HG03097 (cell line): ENCODE measurements at regions not wholly inside any gene's neighbourhood (a gene's known extent, or its start where the extent isn't known, plus 50 kb on each side); places are given as distances from the start of the nearest gene placed in this dataset.
"Not testable (repeated sequence)": the region's sequence is repeated elsewhere in the genome, so short reads cannot be mapped to it uniquely, and the experiment has no call there.

Experiments used
- ATAC-seq: cut with Tn5 transposase; IDR thresholded peaks from one replicate; pipeline ENCODE4 v1.9.1; 2021; ENCODE audit not compliant: unreplicated experiment, low FRiP score

- ATAC-seq: no peak
Measured at GRCh38 chr10:6986927-6987326, 406.9 kb upstream of the PRKCQ start.

GRCh38 chr10:6985644-6986043 is 405.6 kb upstream of the PRKCQ start:
- no peak for ATAC-seq

GRCh38 chr10:6984971-6985370 is 404.9 kb upstream of the PRKCQ start:
- no peak for ATAC-seq

DNA sequence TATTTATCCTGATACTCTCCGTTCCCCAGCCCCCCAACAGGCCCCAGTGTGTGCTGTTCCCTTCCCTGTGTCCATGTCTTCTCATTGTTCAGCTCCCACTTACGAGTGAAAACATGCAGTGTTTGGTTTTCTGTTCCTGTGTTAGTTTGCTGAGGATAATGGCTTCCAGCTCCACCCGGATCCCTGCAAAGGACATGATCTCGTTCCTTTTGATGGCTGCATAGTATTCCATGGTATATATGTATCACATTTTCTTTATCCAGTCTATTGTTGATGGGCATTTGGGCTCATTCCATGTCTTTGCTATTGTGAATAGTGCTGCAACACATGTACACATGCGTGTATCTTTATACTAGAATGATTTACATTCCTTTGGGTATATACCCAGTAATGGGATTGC is 403.9 kb upstream of the PRKCQ start:
- not testable (repeated sequence) for ATAC-seq

DNA sequence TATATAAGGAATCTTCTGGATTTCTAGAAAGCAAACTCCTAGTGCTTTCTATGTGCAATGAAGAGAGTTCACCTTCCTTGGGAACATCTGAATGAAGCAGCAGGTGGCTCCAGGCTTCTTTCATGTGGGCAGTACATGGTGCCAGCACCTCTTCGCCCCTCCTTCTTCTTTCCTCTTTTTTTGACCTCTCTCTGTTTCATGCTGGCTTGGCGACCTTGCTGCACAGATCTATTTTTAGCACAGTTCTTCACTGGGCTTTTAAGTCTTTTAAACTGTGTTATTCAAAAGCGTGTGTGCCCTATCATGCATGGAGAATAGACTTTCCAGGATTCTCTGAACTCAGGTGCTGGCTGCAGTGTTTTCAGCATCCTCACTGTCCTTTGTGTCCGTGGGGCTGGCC is 400.3 kb upstream of the PRKCQ start:
- no peak for ATAC-seq

GRCh38 chr10:6979371-6979770 is 399.3 kb upstream of the PRKCQ start:
- no peak for ATAC-seq

DNA sequence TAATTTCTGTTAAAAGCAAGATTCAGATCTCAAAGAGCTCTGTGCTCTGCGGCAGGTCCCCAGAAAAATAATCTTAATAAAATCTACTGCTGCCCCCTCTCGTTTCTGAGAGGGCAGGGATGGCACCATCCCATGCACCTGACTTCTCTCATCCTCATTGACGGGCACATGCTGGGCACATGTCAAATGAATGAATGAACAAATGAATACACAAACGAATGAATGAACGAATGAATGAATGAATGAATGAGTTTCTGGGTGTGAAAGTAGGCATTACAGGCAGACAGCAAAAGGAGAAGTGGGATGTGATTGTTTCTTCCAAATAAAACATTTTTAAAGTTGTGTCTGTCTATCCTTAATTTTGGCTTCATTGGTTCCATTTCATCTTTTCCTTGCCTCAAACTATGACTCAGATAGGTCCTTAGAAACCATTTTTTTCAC is 398.1 kb upstream of the PRKCQ start:
- no peak for ATAC-seq

GRCh38 chr10:6977398-6978186 is 397.5 kb upstream of the PRKCQ start:
- ATAC-seq: no peak

DNA sequence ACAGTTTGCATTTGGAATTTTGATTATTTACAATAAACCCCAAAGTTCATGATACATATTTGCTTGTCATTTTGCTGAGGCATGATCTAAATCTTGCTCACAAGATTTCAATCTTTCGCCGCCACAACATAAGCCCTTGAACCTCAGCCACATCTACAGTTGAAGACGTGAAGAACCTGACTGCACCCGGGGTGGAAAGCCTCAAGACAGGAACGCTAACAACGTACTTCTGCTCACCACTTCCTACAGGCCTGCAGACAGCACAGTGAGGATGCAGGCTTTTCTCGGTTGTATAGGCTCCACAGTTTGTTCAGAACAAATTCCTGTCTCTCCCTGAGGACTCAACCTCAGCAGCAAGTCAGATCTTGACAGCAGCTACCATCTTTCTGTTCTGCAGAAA is 393.8 kb upstream of the PRKCQ start:
- ATAC-seq: no peak

DNA sequence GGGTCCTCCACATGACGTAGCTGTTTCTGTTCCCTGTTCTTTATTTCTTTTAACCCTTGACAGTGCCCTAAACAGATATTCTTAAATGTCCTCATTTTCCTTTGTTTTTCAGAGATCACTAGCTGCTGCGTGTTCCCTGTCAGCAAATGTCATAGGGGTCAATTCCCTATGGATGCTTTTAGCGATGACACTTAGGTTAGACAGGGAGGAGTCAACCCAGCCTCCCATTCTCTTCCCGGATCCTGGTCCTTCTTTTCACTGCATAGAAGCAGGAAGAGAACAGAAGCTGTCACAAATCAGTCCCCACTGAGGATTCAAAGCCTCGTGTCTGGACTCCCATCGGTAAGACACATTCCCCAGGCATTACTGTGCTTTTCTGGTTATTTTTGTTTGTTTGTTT is 392.1 kb upstream of the PRKCQ start:
- no peak for ATAC-seq

DNA sequence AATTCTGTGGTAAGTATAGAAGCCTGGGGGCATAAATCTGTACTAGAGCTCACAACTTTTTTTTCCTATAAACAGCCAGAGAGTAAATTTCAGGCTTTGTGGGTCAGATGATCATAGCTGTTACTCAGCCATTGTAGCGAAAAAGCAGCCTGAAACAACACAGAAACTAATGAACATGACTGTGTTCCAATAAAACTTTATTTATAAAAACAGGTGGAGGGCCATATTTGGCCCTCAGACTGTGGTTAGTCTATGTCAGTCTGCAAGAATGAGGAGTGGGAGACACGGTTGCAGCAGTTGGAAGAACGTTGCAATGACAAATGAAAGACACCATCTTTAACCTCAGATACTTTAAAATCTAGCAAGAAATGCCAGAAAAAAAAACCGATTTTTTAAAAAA is 389.6 kb upstream of the PRKCQ start:
- ATAC-seq: no peak

- ATAC-seq: no peak
Measured at GRCh38 chr10:6964543-6964942, 384.5 kb upstream of the PRKCQ start.

- ATAC-seq: no peak
Measured at GRCh38 chr10:6962576-6962975, 382.5 kb upstream of the PRKCQ start.

GRCh38 chr10:6958711-6959110 is 378.6 kb upstream of the PRKCQ start:
- ATAC-seq: no peak

- ATAC-seq: no peak
Measured at GRCh38 chr10:6958254-6958653, 378.2 kb upstream of the PRKCQ start.

DNA sequence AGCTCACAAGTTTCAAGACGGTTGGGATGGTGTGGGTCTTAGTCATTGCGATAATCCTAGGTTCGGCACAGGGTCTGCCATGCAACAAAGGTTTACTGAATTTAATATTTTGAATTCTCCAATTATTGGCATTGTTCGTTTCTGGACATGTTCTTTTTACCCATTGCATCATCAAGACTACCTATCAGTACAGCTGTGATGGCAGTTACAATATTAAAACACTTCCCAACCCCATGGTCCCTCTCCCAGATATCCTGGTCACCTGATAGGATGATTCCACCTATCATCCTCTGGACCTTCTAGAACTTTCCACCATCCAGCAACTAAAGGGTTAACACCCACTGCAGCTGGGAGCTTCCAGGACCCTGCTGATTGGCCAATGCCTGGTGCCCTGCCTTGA is 377.8 kb upstream of the PRKCQ start:
- no peak for ATAC-seq

DNA sequence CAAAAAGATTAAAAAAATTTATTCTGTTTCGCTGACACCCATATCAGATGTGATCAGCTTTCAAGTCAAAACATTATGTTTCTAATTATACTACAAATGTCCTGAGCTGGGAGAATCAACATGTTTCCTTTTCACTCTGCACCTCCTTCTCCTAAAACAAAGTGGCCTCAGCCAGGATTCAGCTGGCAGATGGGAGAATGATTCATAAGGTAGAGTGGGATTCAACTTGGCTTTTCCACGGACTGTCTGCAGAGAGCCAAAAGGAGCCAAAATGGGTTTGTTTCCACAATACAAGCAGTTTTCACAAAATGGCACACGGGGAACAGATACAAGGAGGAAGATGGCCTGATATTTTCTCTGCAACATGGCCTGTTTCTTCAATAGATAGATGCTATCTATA is 376.5 kb upstream of the PRKCQ start:
- ATAC-seq: no peak

DNA sequence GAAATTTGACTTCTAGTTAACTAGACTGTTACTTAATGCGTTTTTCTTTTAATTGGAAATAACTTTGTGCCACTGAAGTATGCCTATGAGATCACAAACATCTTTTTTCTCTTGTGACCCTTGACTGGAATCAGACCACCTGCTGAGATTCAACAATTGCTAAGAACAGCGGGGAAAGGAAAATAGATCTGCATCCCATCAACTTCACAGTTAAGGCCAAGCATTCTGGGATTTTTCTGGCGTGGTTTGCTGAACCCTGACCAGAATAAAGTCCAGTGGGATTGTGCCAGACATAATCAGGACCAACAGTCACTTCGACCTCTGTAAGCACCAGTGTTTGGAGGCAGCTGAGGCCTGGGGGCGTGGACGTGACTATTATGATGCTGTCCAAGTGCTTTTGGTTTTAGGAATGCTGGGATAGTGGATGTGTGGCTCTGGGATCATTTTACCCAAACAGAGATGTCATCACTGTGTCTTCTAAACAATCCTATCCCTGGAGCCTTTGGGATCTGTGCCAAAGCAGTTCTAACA is 373.3 kb upstream of the PRKCQ start:
- no peak for ATAC-seq

GRCh38 chr10:6951732-6952131 is 371.7 kb upstream of the PRKCQ start:
- no peak for ATAC-seq

DNA sequence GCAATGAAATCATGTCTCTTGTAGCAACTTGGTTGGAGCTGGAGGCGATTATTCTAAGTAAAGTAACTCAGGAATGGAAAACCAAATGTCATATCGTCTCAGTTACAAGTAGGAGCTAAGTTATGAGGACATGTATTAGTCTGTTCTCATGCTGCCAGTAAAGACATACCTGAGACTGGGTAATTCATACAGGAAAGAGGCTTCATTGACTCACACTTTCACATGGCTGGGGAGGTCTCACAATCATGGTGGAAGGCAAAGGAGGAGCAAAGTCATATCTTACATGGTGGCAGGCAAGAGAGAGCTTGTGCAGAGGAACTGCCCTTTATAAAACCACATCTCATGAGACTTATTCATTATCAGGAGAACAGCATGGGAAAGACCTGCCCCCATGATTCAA is 370.1 kb upstream of the PRKCQ start:
- no peak for ATAC-seq

DNA sequence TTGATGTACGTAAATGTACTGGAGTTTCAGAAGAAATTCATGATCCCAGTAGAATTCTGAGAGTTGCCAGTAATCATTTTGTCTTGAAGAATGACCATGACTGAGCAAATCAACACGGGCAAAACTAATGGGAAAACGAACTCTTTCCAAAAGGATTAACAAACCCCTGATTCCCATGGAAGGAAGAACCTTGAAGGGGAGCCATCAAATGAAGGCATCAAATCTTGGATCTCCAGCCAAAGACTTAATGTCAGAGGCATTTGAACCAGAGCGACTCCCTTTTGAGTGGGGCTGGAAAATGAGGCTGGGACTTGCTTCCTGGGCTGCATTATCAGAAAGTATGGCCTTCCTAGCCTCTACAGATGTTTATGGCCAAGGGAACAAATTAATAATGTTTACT is 364.4 kb upstream of the PRKCQ start:
- ATAC-seq: no peak

GRCh38 chr10:6938384-6938783 is 358.3 kb upstream of the PRKCQ start:
- no peak for ATAC-seq

- no peak for ATAC-seq
Measured at GRCh38 chr10:6936931-6937330, 356.9 kb upstream of the PRKCQ start.
